ENCODE measurements at regions not wholly inside any gene's neighbourhood (a gene's known extent, or its start where the extent isn't known, plus 50 kb on each side); places are given as distances from the start of the nearest gene placed in this dataset.
"Not testable (repeated sequence)": the region's sequence is repeated elsewhere in the genome, so short reads cannot be mapped to it uniquely, and the experiment has no call there.

DNA sequence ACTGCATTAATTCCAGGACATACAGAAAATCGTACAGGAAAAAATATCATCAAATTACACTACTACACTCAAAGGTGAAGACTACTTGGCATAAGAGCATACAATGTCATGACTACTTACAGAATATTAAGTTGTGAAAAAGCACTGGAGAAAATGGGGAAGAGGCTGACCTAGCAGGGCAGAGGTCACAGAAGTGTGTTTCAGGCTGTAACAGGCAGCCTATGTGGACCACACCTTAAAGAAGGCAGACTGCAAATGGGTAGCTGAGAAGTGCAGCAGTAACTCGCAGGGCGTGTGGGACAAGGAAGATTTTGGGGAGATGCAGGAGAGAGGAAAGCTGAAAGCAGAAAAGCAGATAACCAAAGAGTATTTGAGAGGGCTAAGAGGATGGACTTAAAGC is 167.0 kb upstream of the PIK3R1 start:
- DNase-seq = no peak
- Histone ChIP-seq H3K36me3 (no peaks in the 10 kb centered on the region), H3K27ac (no peak overlapping the region), H3K4me3 (ENCODE audit: low read depth, low read length) (no peak overlapping the region), H3K27me3 (ENCODE audit: insufficient read depth, low read depth, severe bottlenecking) (no peaks in the 10 kb centered on the region), H3K9me3 (ENCODE audit: severe bottlenecking) (peaks cover 2% of the 10 kb centered on the region)
- TF ChIP-seq, protein P1, sequence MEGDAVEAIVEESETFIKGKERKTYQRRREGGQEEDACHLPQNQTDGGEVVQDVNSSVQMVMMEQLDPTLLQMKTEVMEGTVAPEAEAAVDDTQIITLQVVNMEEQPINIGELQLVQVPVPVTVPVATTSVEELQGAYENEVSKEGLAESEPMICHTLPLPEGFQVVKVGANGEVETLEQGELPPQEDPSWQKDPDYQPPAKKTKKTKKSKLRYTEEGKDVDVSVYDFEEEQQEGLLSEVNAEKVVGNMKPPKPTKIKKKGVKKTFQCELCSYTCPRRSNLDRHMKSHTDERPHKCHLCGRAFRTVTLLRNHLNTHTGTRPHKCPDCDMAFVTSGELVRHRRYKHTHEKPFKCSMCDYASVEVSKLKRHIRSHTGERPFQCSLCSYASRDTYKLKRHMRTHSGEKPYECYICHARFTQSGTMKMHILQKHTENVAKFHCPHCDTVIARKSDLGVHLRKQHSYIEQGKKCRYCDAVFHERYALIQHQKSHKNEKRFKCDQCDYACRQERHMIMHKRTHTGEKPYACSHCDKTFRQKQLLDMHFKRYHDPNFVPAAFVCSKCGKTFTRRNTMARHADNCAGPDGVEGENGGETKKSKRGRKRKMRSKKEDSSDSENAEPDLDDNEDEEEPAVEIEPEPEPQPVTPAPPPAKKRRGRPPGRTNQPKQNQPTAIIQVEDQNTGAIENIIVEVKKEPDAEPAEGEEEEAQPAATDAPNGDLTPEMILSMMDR (IDR thresholded peaks at IDR 0.05; ENCODE audit: low read depth, low read length) = no peak

DNA sequence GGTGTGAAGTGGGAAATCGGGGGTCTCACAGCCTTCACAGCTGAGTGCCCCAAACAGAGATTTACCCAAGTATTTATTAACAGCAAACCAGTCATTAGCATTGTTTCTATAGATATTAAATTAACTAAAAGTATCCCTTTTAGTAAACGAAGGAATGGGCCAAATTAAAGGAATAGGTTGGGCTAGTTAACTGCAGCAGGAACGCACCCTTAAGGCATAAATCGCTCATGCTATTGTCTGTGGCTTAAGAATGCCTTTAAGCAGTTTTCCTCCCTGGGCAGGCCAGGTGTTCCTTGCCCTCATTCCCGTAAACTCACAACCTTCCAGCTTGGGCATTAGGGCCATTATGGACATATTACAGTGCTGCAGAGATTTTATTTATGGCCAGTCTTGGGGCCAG is 167.5 kb upstream of the PIK3R1 start:
- DNase-seq; H3K4me3 ChIP-seq (ENCODE audit: low read depth, low read length); H3K9me3 ChIP-seq (ENCODE audit: severe bottlenecking); H3K27me3 ChIP-seq (ENCODE audit: insufficient read depth, low read depth, severe bottlenecking); H3K27ac ChIP-seq; H3K36me3 ChIP-seq: not testable (repeated sequence)

DNA sequence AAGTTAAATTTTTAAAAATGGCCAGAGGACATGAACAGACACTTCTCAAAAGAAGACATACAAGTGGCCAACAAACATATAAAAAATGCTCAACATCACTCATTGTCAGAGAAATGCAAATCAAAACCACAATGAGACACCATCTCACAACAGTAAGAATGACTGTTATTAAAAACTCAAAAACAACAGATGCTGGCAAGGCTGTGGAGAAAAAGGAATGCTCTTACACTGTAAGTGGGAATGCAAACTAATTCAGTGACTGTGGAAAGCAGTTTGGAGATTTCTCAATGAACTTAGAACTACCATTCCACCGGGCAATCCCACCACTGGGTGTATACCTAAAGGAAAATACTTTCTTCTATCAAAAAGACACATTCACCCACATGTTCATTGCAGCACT is 168.5 kb upstream of the PIK3R1 start:
- TF ChIP-seq, protein P1 (IDR thresholded peaks at IDR 0.05; ENCODE audit: low read depth, low read length) = no peak
- H3K9me3 ChIP-seq (ENCODE audit: severe bottlenecking) = peaks cover 2% of the 10 kb centered on the region
- no peak overlapping the region for H3K4me3 ChIP-seq (ENCODE audit: low read depth, low read length)
- no peaks in the 10 kb centered on the region for H3K27me3 ChIP-seq (ENCODE audit: insufficient read depth, low read depth, severe bottlenecking)
- H3K36me3 ChIP-seq = no peaks in the 10 kb centered on the region
- no peak overlapping the region for H3K27ac ChIP-seq
- no peak for DNase-seq

DNA sequence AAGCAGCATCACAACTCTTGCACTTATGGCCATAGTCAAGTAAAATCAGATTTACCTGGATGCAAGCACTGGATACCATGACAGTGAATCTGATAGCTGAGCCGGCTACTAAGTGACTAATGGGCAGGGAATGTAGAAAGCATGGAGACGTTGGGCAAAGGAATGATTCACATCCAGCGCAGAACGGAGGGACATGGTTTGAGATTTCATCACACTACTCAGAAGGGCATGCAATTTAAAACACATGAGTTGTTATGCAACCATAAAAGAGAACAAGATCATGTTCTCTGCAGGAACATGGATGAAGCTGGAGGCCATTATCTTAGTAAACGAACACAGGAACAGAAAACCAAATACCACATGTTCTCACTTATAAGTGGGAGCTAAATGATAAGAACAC is 169.1 kb upstream of the PIK3R1 start:
- TF ChIP-seq, protein P1 (IDR thresholded peaks at IDR 0.05; ENCODE audit: low read depth, low read length) = no peak
- Histone ChIP-seq H3K27me3 (ENCODE audit: insufficient read depth, low read depth, severe bottlenecking) (no peaks in the 10 kb centered on the region), H3K4me3 (ENCODE audit: low read depth, low read length) (no peak overlapping the region), H3K36me3 (no peaks in the 10 kb centered on the region), H3K27ac (no peak overlapping the region), H3K9me3 (ENCODE audit: severe bottlenecking) (peaks cover 2% of the 10 kb centered on the region)
- no peak for DNase-seq

DNA sequence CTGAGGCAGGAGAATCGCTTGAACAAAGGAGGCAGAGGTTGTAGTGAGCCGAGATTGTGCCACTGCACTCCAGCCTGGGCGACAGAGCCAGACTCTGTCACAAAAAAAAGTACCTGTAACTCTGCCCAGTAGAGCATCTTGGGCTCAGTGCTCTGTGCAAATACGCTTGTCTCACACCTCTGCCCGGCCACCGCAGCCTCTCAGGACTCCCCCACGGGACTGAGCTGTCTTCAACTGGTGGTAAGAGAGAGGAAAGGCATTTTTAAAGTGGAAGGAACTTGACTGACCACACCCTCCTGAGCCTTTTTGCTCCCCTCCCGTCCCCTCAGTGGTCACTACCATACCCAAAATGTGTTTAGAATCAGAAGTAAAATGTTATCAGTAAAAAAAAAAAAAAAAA is 174.3 kb upstream of the PIK3R1 start:
- TF ChIP-seq, protein P1 (IDR thresholded peaks at IDR 0.05; ENCODE audit: low read depth, low read length) = no peak
- H3K27me3 ChIP-seq (ENCODE audit: insufficient read depth, low read depth, severe bottlenecking) = no peaks in the 10 kb centered on the region
- no peak for DNase-seq
- no peaks in the 10 kb centered on the region for H3K9me3 ChIP-seq (ENCODE audit: severe bottlenecking)
- H3K4me3 ChIP-seq (ENCODE audit: low read depth, low read length) = no peak overlapping the region
- no peak overlapping the region for H3K27ac ChIP-seq
- no peaks in the 10 kb centered on the region for H3K36me3 ChIP-seq

DNA sequence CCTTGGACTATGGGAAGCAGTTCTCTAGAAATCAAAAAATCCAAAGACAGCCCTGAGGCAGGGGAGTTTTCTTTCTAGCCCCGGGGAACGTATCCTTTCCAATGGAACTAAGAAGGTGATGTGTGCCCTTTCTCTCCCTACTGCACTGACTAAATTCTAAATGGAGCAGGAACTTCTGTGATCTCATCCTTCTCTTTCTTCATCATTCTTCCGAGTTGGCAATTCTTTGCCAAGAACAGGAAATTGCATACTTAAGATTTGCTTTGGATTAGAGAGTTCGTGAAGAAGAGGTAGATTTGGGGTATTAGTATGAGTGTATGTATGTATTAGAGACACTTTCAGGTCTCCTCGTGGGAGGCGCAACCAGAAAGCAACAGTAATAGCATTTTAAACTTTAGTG is 178.0 kb upstream of the PIK3R1 start:
- Histone ChIP-seq H3K27me3 (ENCODE audit: insufficient read depth, low read depth, severe bottlenecking) (no peaks in the 10 kb centered on the region), H3K27ac (no peak overlapping the region), H3K9me3 (ENCODE audit: severe bottlenecking) (no peaks in the 10 kb centered on the region), H3K4me3 (ENCODE audit: low read depth, low read length) (no peak overlapping the region), H3K36me3 (no peaks in the 10 kb centered on the region)
- DNase-seq = no peak
- TF ChIP-seq, protein P1 (IDR thresholded peaks at IDR 0.05; ENCODE audit: low read depth, low read length) = no peak

All from WERI-Rb-1 (cell line).